Prostate gland (tissue), 2 donors: ENCODE measurements at regions not wholly inside any gene's neighbourhood (a gene's known extent, or its start where the extent isn't known, plus 50 kb on each side); places are given as distances from the start of the nearest gene placed in this dataset.

Source experiments
- DNase-seq: peaks from one replicate; pipeline ENCODE4 v3.0.0-alpha.2; 2019; ENCODE audit warnings: low spot score
- H3K27ac ChIP-seq, 2 donors: fragments of 200-600 bp; sonication (generic); 2 replicates each; pipeline ENCODE4 v1.5.1; 2017 to 2019
- H3K27me3 ChIP-seq: fragments of 200-600 bp; sonication (generic); replicated peaks from 2 replicates; pipeline ENCODE4 v1.5.1; 2019; ENCODE audit not compliant: insufficient read depth
- H3K36me3 ChIP-seq, 2 donors: fragments of 200-600 bp; sonication (generic); 1 replicate in 1 of 2; 2 replicates in 1 of 2; pipeline versions ENCODE4 v1.5.1 to v1.8.1; 2017 to 2019
- H3K4me1 ChIP-seq: fragments of 200-600 bp; sonication (generic); replicated peaks from 2 replicates; pipeline ENCODE4 v1.5.1; 2019
- H3K4me3 ChIP-seq, 2 donors: fragments of 200-600 bp; sonication (generic); 2 replicates each; pipeline ENCODE4 v1.5.1; 2017 to 2019
- H3K9me3 ChIP-seq: fragments of 200-600 bp; sonication (generic); 2 replicates; pipeline ENCODE4 v1.5.1; 2017
- POLR2A ChIP-seq: fragments of 450-650 bp; IDR thresholded peaks from one replicate; pipeline ENCODE4 v1.6.1; 2016; ENCODE audit warnings: antibody characterized with exemption, mild to moderate bottlenecking
- POLR2AphosphoS5 ChIP-seq: sonication (generic); formaldehyde crosslinking; IDR thresholded peaks from one replicate; pipeline ENCODE4 v1.6.1; 2017; ENCODE audit warnings: antibody characterized with exemption
- WGBS: methylation state at CpG from one replicate; pipeline ENCODE4 v1.1.5; 2018; 5-methylcytosine and 5-hydroxymethylcytosine counted together
- intact Hi-C: fragments of 100-400 bp; cut with DNase I; formaldehyde crosslinking; loops from one replicate; pipeline ENCODE4 v1.14.2; 2022
- TF ChIP-seq, protein P1 (sequence below), 4 experiments: fragments of 200-600 bp in 2 of 4; fragments of 450-650 bp in 2 of 4; sonication (generic) in 2 of 4; IDR thresholded peaks; 1 replicate in 3 of 4; 2 replicates in 1 of 4; pipeline ENCODE4 v1.5.1; 2016 to 2019; ENCODE audit warnings: antibody characterized with exemption in 4 of 4, mild to moderate bottlenecking in 2 of 4, moderate library complexity in 2 of 4

DNA sequence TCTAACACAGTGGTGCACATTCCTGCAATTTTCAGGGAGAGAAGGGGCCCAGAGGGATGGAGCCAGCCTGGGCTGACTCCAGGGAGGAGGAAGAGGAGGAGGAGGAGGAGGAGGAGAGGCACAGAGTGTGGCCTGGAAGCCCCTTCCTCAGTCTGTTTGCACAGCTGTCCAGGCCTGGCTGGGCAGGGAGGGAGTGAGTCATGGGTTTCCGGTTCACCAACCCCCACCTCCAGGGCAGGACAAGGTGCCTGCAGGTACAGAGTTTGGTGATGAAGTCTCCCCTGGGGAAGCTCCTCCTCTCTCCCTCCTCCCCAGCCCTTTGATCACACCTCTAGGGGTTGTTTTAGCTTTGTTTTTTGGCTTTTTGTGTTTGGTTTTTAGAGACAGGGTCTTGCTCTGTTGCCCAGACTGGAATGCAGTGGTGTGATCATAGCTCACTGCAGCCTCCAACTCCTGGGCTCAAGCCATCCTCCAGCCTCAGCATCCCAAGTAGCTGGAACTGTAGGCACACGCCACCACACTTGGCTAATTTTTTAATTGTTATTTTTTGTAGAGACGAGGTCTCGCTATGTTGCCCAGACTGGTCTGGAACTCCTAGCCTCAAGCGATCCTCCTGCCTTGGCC lies 77.5 kb upstream of the CUX1 start:
- no peaks in the 10 kb centered on the region for H3K4me1 ChIP-seq
- H3K27ac ChIP-seq: no peak overlapping the region
- H3K9me3 ChIP-seq: no peaks in the 10 kb centered on the region
- DNase-seq: no peak
- no peaks in the 10 kb centered on the region for H3K27me3 ChIP-seq
- TF ChIP-seq POLR2A (no peak), POLR2AphosphoS5 (no peak)
- TF ChIP-seq, protein P1, sequence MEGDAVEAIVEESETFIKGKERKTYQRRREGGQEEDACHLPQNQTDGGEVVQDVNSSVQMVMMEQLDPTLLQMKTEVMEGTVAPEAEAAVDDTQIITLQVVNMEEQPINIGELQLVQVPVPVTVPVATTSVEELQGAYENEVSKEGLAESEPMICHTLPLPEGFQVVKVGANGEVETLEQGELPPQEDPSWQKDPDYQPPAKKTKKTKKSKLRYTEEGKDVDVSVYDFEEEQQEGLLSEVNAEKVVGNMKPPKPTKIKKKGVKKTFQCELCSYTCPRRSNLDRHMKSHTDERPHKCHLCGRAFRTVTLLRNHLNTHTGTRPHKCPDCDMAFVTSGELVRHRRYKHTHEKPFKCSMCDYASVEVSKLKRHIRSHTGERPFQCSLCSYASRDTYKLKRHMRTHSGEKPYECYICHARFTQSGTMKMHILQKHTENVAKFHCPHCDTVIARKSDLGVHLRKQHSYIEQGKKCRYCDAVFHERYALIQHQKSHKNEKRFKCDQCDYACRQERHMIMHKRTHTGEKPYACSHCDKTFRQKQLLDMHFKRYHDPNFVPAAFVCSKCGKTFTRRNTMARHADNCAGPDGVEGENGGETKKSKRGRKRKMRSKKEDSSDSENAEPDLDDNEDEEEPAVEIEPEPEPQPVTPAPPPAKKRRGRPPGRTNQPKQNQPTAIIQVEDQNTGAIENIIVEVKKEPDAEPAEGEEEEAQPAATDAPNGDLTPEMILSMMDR (IDR thresholded peaks at IDR 0.05): no peak
- 86% methylated on average over 5 of the region's 5 CpGs for WGBS
- intact Hi-C loops: no loop called here
- H3K36me3 ChIP-seq: no peaks in the 10 kb centered on the region
- H3K4me3 ChIP-seq: no peak overlapping the region

GRCh38 chr7:101740981-101741725 lies 76.3 kb upstream of the CUX1 start:
- Histone ChIP-seq H3K36me3 (no peaks in the 10 kb centered on the region), H3K9me3 (no peaks in the 10 kb centered on the region), H3K27me3 (no peaks in the 10 kb centered on the region), H3K27ac (no peak overlapping the region), H3K4me1 (no peaks in the 10 kb centered on the region), H3K4me3 (no peak overlapping the region)
- DNase-seq: no peak
- TF ChIP-seq POLR2A (no peak), POLR2AphosphoS5 (no peak)
- TF ChIP-seq, protein P1 (IDR thresholded peaks at IDR 0.05): no peak
- intact Hi-C loops: no loop called here
- WGBS: 66% methylated on average over 9 of the region's 9 CpGs

GRCh38 chr7:101743241-101743994 lies 74.0 kb upstream of the CUX1 start:
- Histone ChIP-seq H3K27ac (no peak overlapping the region), H3K27me3 (no peaks in the 10 kb centered on the region), H3K4me1 (no peaks in the 10 kb centered on the region), H3K4me3 (peak overlapping the region; percentile 11 to 37), H3K9me3 (no peaks in the 10 kb centered on the region), H3K36me3 (no peaks in the 10 kb centered on the region)
- 1% methylated on average over 58 of the region's 60 CpGs for WGBS
- intact Hi-C loops: no loop called here
- TF ChIP-seq, protein P1 (IDR thresholded peaks at IDR 0.05): peak in 3 of 4 experiments; percentile 28 to 47 (median 42)
- no peak for TF ChIP-seq POLR2A
- TF ChIP-seq POLR2AphosphoS5: peak; percentile 13
- peak; percentile 8 for DNase-seq

GRCh38 chr7:101743995-101744360 lies 73.4 kb upstream of the CUX1 start:
- intact Hi-C loops: no loop called here
- WGBS: 72% methylated on average over 12 of the region's 12 CpGs

More at GRCh38 chr7:101743995-101744360, 73.4 kb upstream of the CUX1 start:
- Histone ChIP-seq H3K36me3 (no peaks in the 10 kb centered on the region), H3K4me3 (no peak overlapping the region), H3K27ac (no peak overlapping the region), H3K4me1 (no peaks in the 10 kb centered on the region), H3K27me3 (no peaks in the 10 kb centered on the region), H3K9me3 (no peaks in the 10 kb centered on the region)
- TF ChIP-seq POLR2AphosphoS5 (no peak), POLR2A (no peak)
- TF ChIP-seq, protein P1 (IDR thresholded peaks at IDR 0.05): no peak
- DNase-seq: no peak
